ENCODE measurements at regions not wholly inside any gene's neighbourhood (a gene's known extent, or its start where the extent isn't known, plus 50 kb on each side); places are given as distances from the start of the nearest gene placed in this dataset.

GRCh38 chr5:141742866-141743851 lies 61.1 kb upstream of the ARAP3 start:
- no peak for TF ChIP-seq ZNF175 (tag by site-specific recombination; IDR thresholded peaks at IDR 0.05)
- TF ChIP-seq CTCF (tag by site-specific recombination; IDR thresholded peaks at IDR 0.05) = no peak
